GM12864 (cell line): ENCODE measurements at regions not wholly inside any gene's neighbourhood (a gene's known extent, or its start where the extent isn't known, plus 50 kb on each side); places are given as distances from the start of the nearest gene placed in this dataset.

Experiments
- DNase-seq: peaks from one replicate; pipeline ENCODE4 v3.0.0-alpha.2; 2011; ENCODE audit warnings: low read depth
- H3K4me3 ChIP-seq: 2 replicates; pipeline ENCODE4 v1.5.1; 2011; ENCODE audit warnings: mild to moderate bottlenecking, low read depth, low read length, control low read depth
- CTCF ChIP-seq: IDR thresholded peaks from 2 replicates; pipeline ENCODE4 v1.5.1; 2011; ENCODE audit warnings: low read depth, mild to moderate bottlenecking, moderate library complexity, low read length, control low read depth, inconsistent platforms; ENCODE audit errors: missing control alignments

- DNase-seq: no peak
- H3K4me3 ChIP-seq: no peak overlapping the region
- TF ChIP-seq CTCF: no peak
Observed at GRCh38 chr9:87278971-87279733, 218.5 kb upstream of the DAPK1 start.

DNA sequence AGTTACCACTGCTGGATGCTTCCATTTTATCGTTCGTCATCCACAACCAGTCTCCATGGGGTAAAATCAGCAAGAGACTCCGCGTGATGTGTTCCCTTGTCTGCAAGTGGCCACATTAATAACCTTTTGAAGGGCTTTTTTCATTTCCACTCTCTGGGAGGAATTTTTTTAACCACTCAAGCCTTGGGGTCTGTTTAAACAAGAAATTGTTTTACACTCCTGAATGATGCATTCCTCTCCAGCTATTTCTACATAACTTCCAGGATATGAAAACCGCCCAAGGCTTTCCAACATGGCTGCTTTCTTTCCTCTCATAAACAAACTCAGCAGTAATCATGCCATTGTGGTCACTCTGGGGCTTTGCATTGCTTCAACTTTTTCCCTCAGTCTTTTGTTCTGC lies 217.2 kb upstream of the DAPK1 start:
- no peak for DNase-seq
- H3K4me3 ChIP-seq: no peak overlapping the region

GRCh38 chr9:87282538-87282937 lies 215.1 kb upstream of the DAPK1 start:
- DNase-seq: no peak
- no peak for TF ChIP-seq CTCF
- no peak overlapping the region for H3K4me3 ChIP-seq

More for the DNA sequence above, 217.2 kb upstream of the DAPK1 start:
- TF ChIP-seq CTCF: no peak

DNA sequence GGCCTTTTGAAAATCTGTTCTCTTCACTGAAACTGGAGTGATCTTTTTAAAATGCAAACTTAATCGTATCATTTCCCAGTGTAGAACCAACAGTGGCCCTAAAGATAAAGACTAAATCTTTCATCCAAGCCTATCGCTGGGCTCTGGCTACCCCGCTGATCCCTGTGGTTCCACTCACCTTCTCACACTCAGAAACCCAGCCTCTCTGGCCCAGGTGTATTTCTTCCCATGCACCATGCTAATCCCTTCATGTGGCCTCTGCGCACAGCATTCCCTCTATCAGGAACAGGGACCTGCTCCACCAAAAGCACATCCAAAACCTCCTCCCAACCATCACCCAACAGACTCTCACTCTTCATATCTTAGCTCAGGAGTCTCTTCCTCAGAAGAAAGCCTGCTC lies 214.1 kb upstream of the DAPK1 start:
- no peak for DNase-seq
- no peak overlapping the region for H3K4me3 ChIP-seq
- no peak for TF ChIP-seq CTCF

GRCh38 chr9:87285183-87285850 lies 212.3 kb upstream of the DAPK1 start:
- H3K4me3 ChIP-seq: no peak overlapping the region
- no peak for TF ChIP-seq CTCF
- no peak for DNase-seq

DNA sequence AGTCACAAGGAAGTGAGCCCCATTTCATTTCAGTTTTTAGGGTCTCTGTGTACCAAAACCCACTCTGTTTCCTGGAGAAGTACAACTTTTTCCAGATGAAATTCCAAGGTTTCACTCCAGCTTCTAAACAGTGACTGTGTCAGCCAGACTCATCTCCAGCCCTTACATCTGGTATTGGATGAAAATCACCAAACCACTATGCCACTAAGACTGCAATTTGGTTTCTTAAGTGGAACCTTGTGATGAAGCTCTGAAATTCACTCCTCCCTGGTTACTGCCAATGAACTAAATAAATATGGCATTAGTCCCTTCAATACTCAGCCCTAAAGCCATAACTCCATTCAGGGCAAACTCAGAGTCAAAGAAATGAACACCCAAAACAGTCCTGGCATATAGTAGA lies 211.2 kb upstream of the DAPK1 start:
- no peak for DNase-seq
- H3K4me3 ChIP-seq: no peak overlapping the region

More for the DNA sequence above, 211.2 kb upstream of the DAPK1 start:
- no peak for TF ChIP-seq CTCF
